Heart left ventricle (tissue), 16 donors: ENCODE measurements at regions not wholly inside any gene's neighbourhood (a gene's known extent, or its start where the extent isn't known, plus 50 kb on each side); places are given as distances from the start of the nearest gene placed in this dataset.

ENCODE experiments used
- ATAC-seq, 4 donors: fragments of 200-7000 bp; cut with Tn5 transposase; one replicate each; pipeline ENCODE4 v1.9.1; 2020 to 2022; ENCODE audit warnings: moderate library complexity in 4 of 4, mild to moderate bottlenecking in 3 of 4, moderate number of reproducible peaks in 1 of 4
- DNase-seq, 5 donors: peaks; one replicate each; pipeline ENCODE4 v3.0.0-alpha.2; 2020
- H3K27ac ChIP-seq, 12 donors: fragments of 200-600 bp; sonication (generic) in 4 of 12; one replicate each; pipeline versions ENCODE4 v1.5.0 to v1.8.0; 2016 to 2022; ENCODE audit warnings: mild to moderate bottlenecking in 2 of 12
- H3K27me3 ChIP-seq, 9 donors: fragments of 200-600 bp; sonication (generic) in 2 of 9; one replicate each; pipeline versions ENCODE4 v1.5.1 to v1.8.0; 2016 to 2022; ENCODE audit warnings: mild to moderate bottlenecking in 3 of 9
- H3K36me3 ChIP-seq, 9 donors: fragments of 200-600 bp; sonication (generic) in 2 of 9; one replicate each; pipeline versions ENCODE4 v1.5.0 to v1.8.0; 2018 to 2022; ENCODE audit warnings: mild to moderate bottlenecking in 2 of 9
- H3K4me1 ChIP-seq, 12 donors: fragments of 200-600 bp; sonication (generic) in 4 of 12; one replicate each; pipeline versions ENCODE4 v1.5.0 to v1.8.0; 2016 to 2022; ENCODE audit warnings: mild to moderate bottlenecking in 3 of 12
- H3K4me3 ChIP-seq, 12 donors: fragments of 200-600 bp; sonication (generic) in 4 of 12; one replicate each; pipeline versions ENCODE4 v1.5.0 to v1.8.0; 2017 to 2022; ENCODE audit warnings: mild to moderate bottlenecking in 9 of 12, moderate library complexity in 4 of 12
- H3K9me3 ChIP-seq, 12 donors: fragments of 200-600 bp; sonication (generic) in 4 of 12; one replicate each; pipeline versions ENCODE4 v1.5.0 to v1.8.0; 2016 to 2022; ENCODE audit warnings: mild to moderate bottlenecking in 1 of 12
- POLR2A ChIP-seq, 2 donors: fragments of 450-650 bp; IDR thresholded peaks; one replicate each; pipeline ENCODE4 v1.6.1; 2017; ENCODE audit warnings: antibody characterized with exemption in 2 of 2, mild to moderate bottlenecking in 2 of 2, moderate library complexity in 2 of 2
- WGBS, 4 donors: extraction: QIAGEN DNeasy Blood & Tissue Kit in 2 of 4; methylation state at CpG; one replicate each; pipeline versions ENCODE4 v1.1.5 to v1.1.7; 2013 to 2018; 5-methylcytosine and 5-hydroxymethylcytosine counted together
- intact Hi-C, 10 donors: fragments of 100-400 bp; cut with DNase I; formaldehyde crosslinking; loops; one replicate each; pipeline versions ENCODE4 v1.11.1 to v1.14.2; 2022
- TF ChIP-seq, protein P1 (sequence below), 12 donors: fragments of 200-600 bp; sonication (generic) in 4 of 12; IDR thresholded peaks; one replicate each; pipeline versions ENCODE4 v1.5.0 to v1.8.0; 2018 to 2022; ENCODE audit warnings: antibody characterized with exemption in 12 of 12, mild to moderate bottlenecking in 5 of 12
- donor health status: ischemic (EF 13 %, LVEDD 7.1; RV severe dilation, severe dysfunction).
- donor health status: healthy with polysubstance abuse.
- donor health status: DM: no; HTN: yes; CAD: no.
- donor health status: DM: no; HTN: no; CAD: no.
- donor health status: ischemic (EF 25% LVEDD 6.9; RV normal size, moderate dysfunction).
- donor health status: ischemic (EF 25% LVEDD 5.7; RV mildly dilated, moderate dysfunction).
- donor health status: healthy.
- donor health status: DM: yes; HTN: yes; CAD: no.
- donor health status: ischemic (EF 35%, LVEDD 5.7; RV mildly dilated, moderate dysfunction).
- donor health status: nonischemic (EF 11% LVEDD 7.7; RV severe dilation, severe dysfunction).
- donor health status: DM: yes; HTN: yes; CAD: no.
- donor health status: PGD.
- donor health status: ischemic (EF 29% LVEDD 5.4; RV normal size, mild dysfunction).
- donor health status: nonischemic (EF 23%, LVEDD 6.1; RV moderate dilation, normal function).

- 83 to 95% (median 93%) methylated on average over 5 of the region's 5 CpGs for WGBS, 4 donors
- no peaks in the 10 kb centered on the region for H3K9me3 ChIP-seq
- H3K4me3 ChIP-seq: no peak overlapping the region
- ATAC-seq: no peak
- H3K27me3 ChIP-seq: no peaks in the 10 kb centered on the region
- no peak overlapping the region for H3K27ac ChIP-seq
- TF ChIP-seq, protein P1, sequence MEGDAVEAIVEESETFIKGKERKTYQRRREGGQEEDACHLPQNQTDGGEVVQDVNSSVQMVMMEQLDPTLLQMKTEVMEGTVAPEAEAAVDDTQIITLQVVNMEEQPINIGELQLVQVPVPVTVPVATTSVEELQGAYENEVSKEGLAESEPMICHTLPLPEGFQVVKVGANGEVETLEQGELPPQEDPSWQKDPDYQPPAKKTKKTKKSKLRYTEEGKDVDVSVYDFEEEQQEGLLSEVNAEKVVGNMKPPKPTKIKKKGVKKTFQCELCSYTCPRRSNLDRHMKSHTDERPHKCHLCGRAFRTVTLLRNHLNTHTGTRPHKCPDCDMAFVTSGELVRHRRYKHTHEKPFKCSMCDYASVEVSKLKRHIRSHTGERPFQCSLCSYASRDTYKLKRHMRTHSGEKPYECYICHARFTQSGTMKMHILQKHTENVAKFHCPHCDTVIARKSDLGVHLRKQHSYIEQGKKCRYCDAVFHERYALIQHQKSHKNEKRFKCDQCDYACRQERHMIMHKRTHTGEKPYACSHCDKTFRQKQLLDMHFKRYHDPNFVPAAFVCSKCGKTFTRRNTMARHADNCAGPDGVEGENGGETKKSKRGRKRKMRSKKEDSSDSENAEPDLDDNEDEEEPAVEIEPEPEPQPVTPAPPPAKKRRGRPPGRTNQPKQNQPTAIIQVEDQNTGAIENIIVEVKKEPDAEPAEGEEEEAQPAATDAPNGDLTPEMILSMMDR (IDR thresholded peaks at IDR 0.05): no peak
- TF ChIP-seq POLR2A (IDR thresholded peaks at IDR 0.05): no peak
- DNase-seq: no peak
- intact Hi-C loops: no loop called here
- H3K4me1 ChIP-seq: peaks cover 0 to 28% (median 3%) of the 10 kb centered on the region in 12 donors
- no peaks in the 10 kb centered on the region for H3K36me3 ChIP-seq
Observed at GRCh38 chr1:235925016-235925415, 58.3 kb upstream of the LYST start.

- WGBS, 4 donors: 38 to 52% (median 43%) methylated on average over 6 of the region's 6 CpGs
Observed at GRCh38 chr1:235923466-235924021, 56.8 kb upstream of the LYST start.

GRCh38 chr1:235920596-235921375, 54.1 kb upstream of the LYST start:
- H3K4me3 ChIP-seq: no peak overlapping the region
- no peaks in the 10 kb centered on the region for H3K9me3 ChIP-seq
- peaks cover 0 to 68% (median 11%) of the 10 kb centered on the region in 12 donors for H3K4me1 ChIP-seq
- ATAC-seq: no peak
- TF ChIP-seq POLR2A (IDR thresholded peaks at IDR 0.05): no peak
- TF ChIP-seq, protein P1 (IDR thresholded peaks at IDR 0.05): no peak
- 54 to 61% (median 58%) methylated on average over 11 to 12 of the region's 12 CpGs for WGBS, 4 donors
- no peaks in the 10 kb centered on the region for H3K36me3 ChIP-seq
- H3K27me3 ChIP-seq: no peaks in the 10 kb centered on the region
- DNase-seq: no peak
- peak overlapping the region in 1 of 12 donors; percentile 42 for H3K27ac ChIP-seq
- intact Hi-C loops: no loop called here

More at GRCh38 chr1:235923466-235924021, 56.8 kb upstream of the LYST start:
- DNase-seq: no peak
- intact Hi-C loops: no loop called here
- Histone ChIP-seq H3K27me3 (no peaks in the 10 kb centered on the region), H3K9me3 (no peaks in the 10 kb centered on the region), H3K4me3 (no peak overlapping the region), H3K4me1 (peaks cover 0 to 43% (median 3%) of the 10 kb centered on the region in 12 donors), H3K27ac (no peak overlapping the region), H3K36me3 (no peaks in the 10 kb centered on the region)
- no peak for ATAC-seq
- no peak for TF ChIP-seq POLR2A (IDR thresholded peaks at IDR 0.05)
- TF ChIP-seq, protein P1 (IDR thresholded peaks at IDR 0.05): no peak

DNA sequence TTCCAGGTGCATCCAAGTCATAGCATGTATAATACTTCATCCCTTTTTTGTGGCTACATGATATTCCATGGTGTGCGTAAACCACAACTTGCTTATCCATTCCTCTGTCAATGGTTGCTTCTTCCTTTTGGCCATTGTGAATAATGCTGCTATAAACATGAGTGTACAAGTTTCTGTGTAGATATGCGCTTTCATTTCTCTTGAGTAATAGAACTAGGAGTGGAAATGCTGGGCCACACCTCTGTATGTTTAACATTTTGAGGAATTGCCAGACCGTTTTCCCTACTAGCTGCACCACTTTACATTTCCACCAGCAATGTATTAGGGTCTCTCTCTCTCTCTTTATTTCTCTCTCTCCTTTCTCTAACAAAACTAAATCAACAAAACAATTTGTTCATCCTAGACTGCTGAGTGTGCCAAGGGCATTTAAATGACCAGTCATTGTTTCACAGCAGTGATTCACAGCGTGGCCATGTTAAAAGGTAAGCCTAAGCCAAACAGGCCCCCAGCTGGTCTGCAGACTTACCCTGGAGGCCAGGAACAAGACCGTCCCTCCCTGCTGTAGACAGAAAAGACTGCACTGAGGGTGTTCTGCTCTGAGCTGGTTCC, 53.2 kb upstream of the LYST start:
- no peaks in the 10 kb centered on the region for H3K27me3 ChIP-seq
- TF ChIP-seq, protein P1 (IDR thresholded peaks at IDR 0.05): no peak
- TF ChIP-seq POLR2A (IDR thresholded peaks at IDR 0.05): no peak
- H3K9me3 ChIP-seq: no peaks in the 10 kb centered on the region
- H3K4me3 ChIP-seq: no peak overlapping the region
- H3K27ac ChIP-seq: peak overlapping the region in 1 of 12 donors; percentile 42
- ATAC-seq (peak in 1 of 4 donors; percentile 17), DNase-seq (no peak)
- H3K4me1 ChIP-seq: peaks cover 0 to 68% (median 11%) of the 10 kb centered on the region in 12 donors
- no peaks in the 10 kb centered on the region for H3K36me3 ChIP-seq
- 80 to 85% (median 83%) methylated on average over 4 to 5 of the region's 5 CpGs for WGBS, 4 donors
- intact Hi-C loops: loop anchor here in 1 of 10 donors (5.0 kb wide), 1 partner anchor 53 kb away; the partner anchor contains the start of gene LYST
